Upper lobe of right lung (tissue), 1 donor: ENCODE measurements at regions not wholly inside any gene's neighbourhood (a gene's known extent, or its start where the extent isn't known, plus 50 kb on each side); places are given as distances from the start of the nearest gene placed in this dataset.

Experiments used
- ATAC-seq: fragments of 200-7000 bp; cut with Tn5 transposase; one replicate; pipeline ENCODE4 v1.9.1; 2020; ENCODE audit warnings: mild to moderate bottlenecking, moderate library complexity
- DNase-seq: peaks from one replicate; pipeline ENCODE4 v3.0.0-alpha.2; 2020
- H3K27ac ChIP-seq: fragments of 200-600 bp; one replicate; pipeline ENCODE4 v1.8.0; 2022
- H3K27me3 ChIP-seq: fragments of 200-600 bp; one replicate; pipeline ENCODE4 v1.8.0; 2022; ENCODE audit warnings: mild to moderate bottlenecking
- H3K36me3 ChIP-seq: fragments of 200-600 bp; one replicate; pipeline ENCODE4 v1.8.0; 2022
- H3K4me1 ChIP-seq: fragments of 200-600 bp; one replicate; pipeline ENCODE4 v1.8.0; 2022
- H3K4me3 ChIP-seq: fragments of 200-600 bp; one replicate; pipeline ENCODE4 v1.8.0; 2022; ENCODE audit warnings: mild to moderate bottlenecking
- H3K9me3 ChIP-seq: fragments of 200-600 bp; one replicate; pipeline ENCODE4 v1.8.0; 2022
- CTCF ChIP-seq: fragments of 200-600 bp; IDR thresholded peaks from one replicate; pipeline ENCODE4 v1.8.0; 2022; ENCODE audit warnings: antibody characterized with exemption
- intact Hi-C: fragments of 100-400 bp; cut with DNase I; formaldehyde crosslinking; loops from one replicate; pipeline ENCODE4 v1.11.0; 2022
- donor health status: DM: no; HTN: yes; CAD: no; lungs with severe emphysema.

DNA sequence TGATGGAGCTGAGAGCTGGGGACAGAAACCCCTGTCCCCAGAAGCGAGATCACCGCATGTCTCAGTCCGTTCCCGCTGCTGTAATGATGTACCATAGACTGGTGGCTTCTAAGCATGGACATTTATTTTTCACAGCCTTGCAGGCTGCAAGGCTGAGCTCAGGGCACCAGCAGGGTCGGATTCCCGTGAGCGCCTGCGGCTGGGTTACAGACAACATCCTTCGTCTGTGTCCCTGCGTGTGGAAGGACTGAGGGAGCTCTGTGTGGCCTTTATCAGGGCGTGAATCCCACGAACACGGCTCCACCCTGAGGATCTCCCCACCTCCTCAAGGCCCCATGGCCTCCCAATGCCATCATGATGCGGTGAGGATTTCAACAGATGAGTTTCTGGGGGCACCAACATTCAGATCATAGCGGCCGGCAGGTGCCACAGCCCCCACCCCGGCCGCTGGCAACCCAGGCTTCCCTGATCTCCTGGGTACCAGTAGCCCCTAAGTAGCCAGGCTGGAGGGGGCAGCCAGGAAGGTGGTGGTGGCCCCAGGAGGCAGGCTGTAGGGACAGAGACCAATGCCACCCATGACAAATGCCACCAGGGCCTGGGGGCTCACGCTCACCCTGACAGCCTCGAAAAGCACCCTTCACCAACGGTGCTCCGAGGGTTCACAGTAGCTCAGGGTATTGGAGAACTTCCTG, 104.4 kb downstream of the CRYAA start:
- peak; percentile 40 for DNase-seq
- no peak overlapping the region for H3K4me3 ChIP-seq
- no peak for ATAC-seq
- intact Hi-C loops, result no loop called here
- no peak overlapping the region for H3K27ac ChIP-seq
- no peaks in the 10 kb centered on the region for H3K36me3 ChIP-seq
- TF ChIP-seq CTCF, result no peak
- H3K4me1 ChIP-seq, result peaks cover 10% of the 10 kb centered on the region
- H3K9me3 ChIP-seq, result no peaks in the 10 kb centered on the region
- H3K27me3 ChIP-seq, result peaks cover 7% of the 10 kb centered on the region

DNA sequence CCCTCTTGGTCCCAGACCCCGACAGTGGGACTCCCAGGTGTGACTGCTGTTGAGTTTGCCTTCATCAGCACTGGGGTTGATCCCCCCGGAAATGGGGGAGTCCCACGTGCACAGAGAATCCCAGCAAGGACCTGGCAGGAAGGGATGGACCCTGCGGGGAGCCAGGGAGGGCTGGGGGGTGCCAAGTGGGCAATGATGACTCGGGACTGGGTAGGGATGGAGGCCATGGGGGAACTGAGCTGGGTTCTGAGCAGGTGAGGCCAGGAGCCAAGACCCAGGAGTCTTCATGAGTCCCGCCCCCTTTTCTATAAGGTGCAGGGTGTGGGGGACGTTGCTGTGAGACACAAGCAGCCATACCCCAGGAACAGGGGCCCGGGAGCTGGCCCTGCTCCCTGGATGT, 103.8 kb downstream of the CRYAA start:
- Histone ChIP-seq H3K9me3 (no peaks in the 10 kb centered on the region), H3K4me3 (no peak overlapping the region), H3K36me3 (no peaks in the 10 kb centered on the region), H3K4me1 (peaks cover 6% of the 10 kb centered on the region), H3K27ac (no peak overlapping the region), H3K27me3 (peaks cover 7% of the 10 kb centered on the region)
- intact Hi-C loops, result no loop called here
- no peak for TF ChIP-seq CTCF
- DNase-seq, result no peak
- no peak for ATAC-seq

- DNase-seq (peak; percentile 59), ATAC-seq (no peak)
- H3K9me3 ChIP-seq, result no peaks in the 10 kb centered on the region
- TF ChIP-seq CTCF, result no peak
- peaks cover 7% of the 10 kb centered on the region for H3K27me3 ChIP-seq
- H3K27ac ChIP-seq, result no peak overlapping the region
- no peak overlapping the region for H3K4me3 ChIP-seq
- H3K4me1 ChIP-seq, result no peaks in the 10 kb centered on the region
- intact Hi-C loops, result no loop called here
- H3K36me3 ChIP-seq, result no peaks in the 10 kb centered on the region
Measured at GRCh38 chr21:43271452-43272020, 102.7 kb downstream of the CRYAA start.

DNA sequence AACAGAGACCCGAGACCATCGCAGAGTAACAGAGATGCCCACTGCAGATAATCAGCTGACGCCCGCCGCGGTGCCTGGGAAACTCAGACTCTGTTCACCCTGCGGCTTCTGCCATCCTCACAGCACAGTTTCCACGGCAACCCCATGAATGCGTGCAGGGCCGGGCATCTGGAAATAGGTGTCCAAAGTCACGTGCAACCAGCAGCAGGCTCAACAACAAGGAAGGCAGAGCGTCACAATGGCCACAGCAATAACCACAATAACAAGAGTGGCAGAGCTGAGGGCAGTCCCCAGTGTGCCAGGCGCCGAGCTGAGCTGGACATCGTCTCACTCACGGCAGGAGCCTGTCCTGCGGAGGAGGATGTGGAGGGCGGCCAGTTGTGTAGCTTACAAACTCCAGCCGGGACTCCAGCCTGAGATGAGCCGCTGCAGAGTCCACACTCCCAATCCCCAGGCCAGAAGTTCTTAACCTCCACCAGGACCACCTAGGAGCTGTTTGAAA, 102.0 kb downstream of the CRYAA start:
- DNase-seq (peak; percentile 54), ATAC-seq (no peak)
- Histone ChIP-seq H3K27me3 (peaks cover 7% of the 10 kb centered on the region), H3K9me3 (no peaks in the 10 kb centered on the region), H3K4me1 (no peaks in the 10 kb centered on the region), H3K27ac (no peak overlapping the region), H3K36me3 (no peaks in the 10 kb centered on the region), H3K4me3 (no peak overlapping the region)
- intact Hi-C loops, result no loop called here
- TF ChIP-seq CTCF, result no peak

- Histone ChIP-seq H3K4me1 (no peaks in the 10 kb centered on the region), H3K27ac (no peak overlapping the region), H3K9me3 (no peaks in the 10 kb centered on the region), H3K27me3 (peaks cover 7% of the 10 kb centered on the region), H3K4me3 (no peak overlapping the region), H3K36me3 (no peaks in the 10 kb centered on the region)
- ATAC-seq (no peak), DNase-seq (peak; percentile 51)
- no peak for TF ChIP-seq CTCF
- intact Hi-C loops, result no loop called here
Measured at GRCh38 chr21:43269957-43270705, 101.3 kb downstream of the CRYAA start.
